Activated CD4-positive, CD25-positive, alpha-beta regulatory T cell treated with anti-CD3 and anti-CD28 coated beads, Interleukin-2, amount 50 U/mL, for 24 hours (primary cell): ENCODE measurements at regions not wholly inside any gene's neighbourhood (a gene's known extent, or its start where the extent isn't known, plus 50 kb on each side); places are given as distances from the start of the nearest gene placed in this dataset.

Experiments used
- ATAC-seq, 2 donors: fragments of 150-1000 bp; cut with Tn5 transposase; one replicate each; pipeline ENCODE4 v1.10.0; 2021; ENCODE audit warnings: mild to moderate bottlenecking in 1 of 2, moderate library complexity in 1 of 2

- no peak for ATAC-seq
Measured at GRCh38 chr15:46671336-46671735, 1036.5 kb downstream of the SQOR start.

- ATAC-seq, result no peak
Measured at GRCh38 chr15:46672041-46672440, 1037.2 kb downstream of the SQOR start.

GRCh38 chr15:46676233-46677206 is 1040.8 kb upstream of the SEMA6D start:
- ATAC-seq, result no peak

- no peak for ATAC-seq
Measured at GRCh38 chr15:46677491-46677890, 1039.8 kb upstream of the SEMA6D start.

- ATAC-seq, result no peak
Measured at GRCh38 chr15:46681901-46682300, 1035.4 kb upstream of the SEMA6D start.

GRCh38 chr15:46682969-46683791 is 1034.1 kb upstream of the SEMA6D start:
- no peak for ATAC-seq

- ATAC-seq, result no peak
Measured at GRCh38 chr15:46685096-46685495, 1032.2 kb upstream of the SEMA6D start.

- ATAC-seq, result no peak
Measured at GRCh38 chr15:46685681-46686080, 1031.6 kb upstream of the SEMA6D start.

GRCh38 chr15:46696281-46696680 is 1021.0 kb upstream of the SEMA6D start:
- ATAC-seq, result no peak

- ATAC-seq, result no peak
Measured at GRCh38 chr15:46701346-46701745, 1016.0 kb upstream of the SEMA6D start.

GRCh38 chr15:46701896-46702295 is 1015.4 kb upstream of the SEMA6D start:
- no peak for ATAC-seq

- ATAC-seq, result no peak
Measured at GRCh38 chr15:46703020-46703861, 1014.1 kb upstream of the SEMA6D start.

GRCh38 chr15:46703871-46704637 is 1013.3 kb upstream of the SEMA6D start:
- ATAC-seq, result no peak

GRCh38 chr15:46707452-46707851 is 1009.9 kb upstream of the SEMA6D start:
- no peak for ATAC-seq

- ATAC-seq, result no peak
Measured at GRCh38 chr15:46708226-46708625, 1009.1 kb upstream of the SEMA6D start.

GRCh38 chr15:46709460-46710083 is 1007.7 kb upstream of the SEMA6D start:
- ATAC-seq, result no peak

- ATAC-seq, result no peak
Measured at GRCh38 chr15:46710401-46710960, 1006.8 kb upstream of the SEMA6D start.

GRCh38 chr15:46713045-46713444 is 1004.3 kb upstream of the SEMA6D start:
- no peak for ATAC-seq

GRCh38 chr15:46714950-46715349 is 1002.4 kb upstream of the SEMA6D start:
- no peak for ATAC-seq

GRCh38 chr15:46723308-46723707 is 994.0 kb upstream of the SEMA6D start:
- ATAC-seq, result no peak

- no peak for ATAC-seq
Measured at GRCh38 chr15:46732060-46732459, 985.2 kb upstream of the SEMA6D start.
